Transverse colon (tissue), 4 donors: ENCODE measurements at regions not wholly inside any gene's neighbourhood (a gene's known extent, or its start where the extent isn't known, plus 50 kb on each side); places are given as distances from the start of the nearest gene placed in this dataset.
A peak's percentile ranks its signal among the peaks of the same experiment; 100 is the strongest.

Experiments used
- EP300 ChIP-seq: sonication (generic); formaldehyde crosslinking; IDR thresholded peaks from one replicate; pipeline ENCODE4 v1.6.1; 2017; ENCODE audit warnings: antibody characterized with exemption, low read depth
- POLR2A ChIP-seq: fragments of 450-650 bp; IDR thresholded peaks from one replicate; pipeline ENCODE4 v1.6.1; 2016; ENCODE audit warnings: antibody characterized with exemption, mild to moderate bottlenecking, moderate library complexity
- POLR2AphosphoS5 ChIP-seq, 3 donors: sonication (generic); formaldehyde crosslinking; IDR thresholded peaks; one replicate each; pipeline ENCODE4 v1.6.1; 2016; ENCODE audit warnings: antibody characterized with exemption in 3 of 3
- TF ChIP-seq, protein P1 (sequence below), 5 experiments: fragments of 200-600 bp in 3 of 5; fragments of 450-650 bp in 2 of 5; sonication (generic) in 3 of 5; IDR thresholded peaks; 1 replicate in 2 of 5; 2 replicates in 3 of 5; pipeline ENCODE4 v1.5.1; 2016 to 2017; ENCODE audit warnings: antibody characterized with exemption in 5 of 5, inconsistent platforms in 3 of 5, mild to moderate bottlenecking in 2 of 5, moderate library complexity in 1 of 5

- TF ChIP-seq POLR2A (peak; percentile 60), EP300 (no peak), POLR2AphosphoS5 (IDR thresholded peaks at IDR 0.05) (peak in 2 of 3 donors; percentile 48 to 52)
- TF ChIP-seq, protein P1, sequence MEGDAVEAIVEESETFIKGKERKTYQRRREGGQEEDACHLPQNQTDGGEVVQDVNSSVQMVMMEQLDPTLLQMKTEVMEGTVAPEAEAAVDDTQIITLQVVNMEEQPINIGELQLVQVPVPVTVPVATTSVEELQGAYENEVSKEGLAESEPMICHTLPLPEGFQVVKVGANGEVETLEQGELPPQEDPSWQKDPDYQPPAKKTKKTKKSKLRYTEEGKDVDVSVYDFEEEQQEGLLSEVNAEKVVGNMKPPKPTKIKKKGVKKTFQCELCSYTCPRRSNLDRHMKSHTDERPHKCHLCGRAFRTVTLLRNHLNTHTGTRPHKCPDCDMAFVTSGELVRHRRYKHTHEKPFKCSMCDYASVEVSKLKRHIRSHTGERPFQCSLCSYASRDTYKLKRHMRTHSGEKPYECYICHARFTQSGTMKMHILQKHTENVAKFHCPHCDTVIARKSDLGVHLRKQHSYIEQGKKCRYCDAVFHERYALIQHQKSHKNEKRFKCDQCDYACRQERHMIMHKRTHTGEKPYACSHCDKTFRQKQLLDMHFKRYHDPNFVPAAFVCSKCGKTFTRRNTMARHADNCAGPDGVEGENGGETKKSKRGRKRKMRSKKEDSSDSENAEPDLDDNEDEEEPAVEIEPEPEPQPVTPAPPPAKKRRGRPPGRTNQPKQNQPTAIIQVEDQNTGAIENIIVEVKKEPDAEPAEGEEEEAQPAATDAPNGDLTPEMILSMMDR (IDR thresholded peaks at IDR 0.05): peak in 3 of 5 experiments; percentile 10 to 61 (median 50)
These were observed 73.5 kb downstream of the ARF6 start for GRCh38 chr14:49966304-49966809.
